RWPE2 (cell line): ENCODE measurements at regions not wholly inside any gene's neighbourhood (a gene's known extent, or its start where the extent isn't known, plus 50 kb on each side); places are given as distances from the start of the nearest gene placed in this dataset.

ENCODE experiments used
- ATAC-seq: fragments of 200-7000 bp; cut with Tn5 transposase; 3 replicates; pipeline ENCODE4 v1.9.1; 2021; ENCODE audit warnings: low read depth
- DNase-seq: peaks from one replicate; pipeline ENCODE4 v3.0.0-alpha.2; 2020; ENCODE audit warnings: low spot score
- H3K27ac ChIP-seq: fragments of 450-650 bp; 2 replicates; pipeline ENCODE4 v1.5.1; 2017; ENCODE audit warnings: mild to moderate bottlenecking; ENCODE audit not compliant: poor library complexity, severe bottlenecking
- H3K27me3 ChIP-seq: fragments of 250-450 bp; sonication (Bioruptor Pico); 2 replicates; pipeline ENCODE4 v1.5.1; 2021; ENCODE audit warnings: mild to moderate bottlenecking, moderate library complexity; ENCODE audit not compliant: insufficient read depth, poor library complexity, severe bottlenecking
- H3K36me3 ChIP-seq: fragments of 250-450 bp; sonication (Bioruptor Pico); 2 replicates; pipeline ENCODE4 v1.5.1; 2020; ENCODE audit warnings: low read depth, mild to moderate bottlenecking, moderate library complexity
- H3K4me1 ChIP-seq: fragments of 250-450 bp; sonication (Bioruptor Pico); 2 replicates; pipeline ENCODE4 v1.5.1; 2021; ENCODE audit warnings: mild to moderate bottlenecking, moderate library complexity; ENCODE audit not compliant: insufficient read depth, poor library complexity, severe bottlenecking
- H3K4me3 ChIP-seq: fragments of 250-450 bp; sonication (Bioruptor Pico); 2 replicates; pipeline ENCODE4 v1.5.1; 2021; ENCODE audit warnings: mild to moderate bottlenecking, moderate library complexity; ENCODE audit not compliant: severe bottlenecking
- H3K9me3 ChIP-seq: fragments of 250-450 bp; sonication (Bioruptor Pico); 2 replicates; pipeline ENCODE4 v1.5.1; 2021; ENCODE audit warnings: mild to moderate bottlenecking, moderate library complexity; ENCODE audit not compliant: severe bottlenecking
- CTCF ChIP-seq: fragments of 450-650 bp; IDR thresholded peaks from one replicate; pipeline ENCODE4 v1.5.1; 2017; ENCODE audit warnings: mild to moderate bottlenecking, moderate library complexity; ENCODE audit not compliant: poor library complexity, severe bottlenecking

- H3K9me3 ChIP-seq: no peaks in the 10 kb centered on the region
- H3K27ac ChIP-seq: no peak overlapping the region
- DNase-seq (no peak), ATAC-seq (peak; percentile 67; the same call in 2 of the 3 replicates)
- H3K27me3 ChIP-seq: no peaks in the 10 kb centered on the region
- peak; percentile 59 for TF ChIP-seq CTCF
- H3K4me1 ChIP-seq: no peaks in the 10 kb centered on the region
- H3K4me3 ChIP-seq: no peak overlapping the region
- H3K36me3 ChIP-seq: no peaks in the 10 kb centered on the region
Observed at GRCh38 chr1:238252033-238252802, 361.5 kb upstream of the ZP4 start.

GRCh38 chr1:238248356-238248755, 357.6 kb upstream of the ZP4 start:
- H3K4me1 ChIP-seq: no peaks in the 10 kb centered on the region
- no peaks in the 10 kb centered on the region for H3K27me3 ChIP-seq
- DNase-seq (no peak), ATAC-seq (no peak)
- no peak overlapping the region for H3K4me3 ChIP-seq
- no peak overlapping the region for H3K27ac ChIP-seq
- no peaks in the 10 kb centered on the region for H3K36me3 ChIP-seq
- no peak for TF ChIP-seq CTCF
- no peaks in the 10 kb centered on the region for H3K9me3 ChIP-seq

GRCh38 chr1:238242181-238242580, 351.5 kb upstream of the ZP4 start:
- DNase-seq (no peak), ATAC-seq (no peak)
- no peak for TF ChIP-seq CTCF
- Histone ChIP-seq H3K27me3 (no peaks in the 10 kb centered on the region), H3K4me1 (no peaks in the 10 kb centered on the region), H3K9me3 (no peaks in the 10 kb centered on the region), H3K36me3 (no peaks in the 10 kb centered on the region), H3K27ac (no peak overlapping the region), H3K4me3 (no peak overlapping the region)

- no peaks in the 10 kb centered on the region for H3K36me3 ChIP-seq
- H3K4me3 ChIP-seq: no peak overlapping the region
- DNase-seq: no peak
- H3K9me3 ChIP-seq: no peaks in the 10 kb centered on the region
- no peak for ATAC-seq
- no peak overlapping the region for H3K27ac ChIP-seq
- TF ChIP-seq CTCF: no peak
- no peaks in the 10 kb centered on the region for H3K4me1 ChIP-seq
- no peaks in the 10 kb centered on the region for H3K27me3 ChIP-seq
Observed at GRCh38 chr1:238241607-238242006, 350.9 kb upstream of the ZP4 start.

GRCh38 chr1:238239343-238239742, 348.6 kb upstream of the ZP4 start:
- no peaks in the 10 kb centered on the region for H3K4me1 ChIP-seq
- no peaks in the 10 kb centered on the region for H3K9me3 ChIP-seq
- ATAC-seq (no peak), DNase-seq (no peak)
- no peaks in the 10 kb centered on the region for H3K36me3 ChIP-seq
- H3K4me3 ChIP-seq: no peak overlapping the region
- H3K27me3 ChIP-seq: no peaks in the 10 kb centered on the region
- H3K27ac ChIP-seq: no peak overlapping the region
- TF ChIP-seq CTCF: no peak
